H1 (cell line): ENCODE measurements at regions not wholly inside any gene's neighbourhood (a gene's known extent, or its start where the extent isn't known, plus 50 kb on each side); places are given as distances from the start of the nearest gene placed in this dataset.

Source experiments
- CTCF ChIA-PET: fragments of 300-600 bp; sonication (Branson Sonifier 250); formaldehyde crosslinking; loops from one replicate; lab custom pipeline; 2021; ENCODE audit not compliant: partially characterized antibody; lab: Charles Lee
- POLR2A ChIA-PET: fragments of 300-600 bp; sonication (Branson Sonifier 250); formaldehyde crosslinking; loops from one replicate; lab custom pipeline; 2021; ENCODE audit warnings: inconsistent platforms; ENCODE audit not compliant: partially characterized antibody; lab: Charles Lee
- DNase-seq, 2 experiments: peaks; one replicate each; pipeline versions ENCODE4 v3.0.0 to v3.0.0-alpha.2; 2010 to 2022; ENCODE audit warnings: low spot score in 2 of 2, low read depth in 1 of 2, mixed read lengths in 1 of 2
- FAIRE-seq: peaks from 2 replicates; lab custom pipeline; 2011; peaks lifted over from hg19 to GRCh38; lab: Jason Lieb, UNC
- H2AFZ ChIP-seq: 2 replicates; pipeline ENCODE4 v1.8.1; 2012; ENCODE audit warnings: low read length, inconsistent platforms
- H2AK5ac ChIP-seq: 2 replicates; pipeline ENCODE4 v1.6.1; 2013; ENCODE audit warnings: low read depth, low read length
- H2BK120ac ChIP-seq: replicated peaks from 2 replicates; pipeline ENCODE3; 2013; ENCODE audit warnings: low read depth, low read length, inconsistent platforms
- H2BK12ac ChIP-seq: 2 replicates; pipeline ENCODE4 v1.6.1; 2013; ENCODE audit warnings: low read depth, low read length
- H2BK15ac ChIP-seq: 2 replicates; pipeline ENCODE4 v1.6.1; 2013; ENCODE audit warnings: low read length
- H2BK20ac ChIP-seq: 2 replicates; pipeline ENCODE4 v1.6.1; 2013; ENCODE audit warnings: low read length
- H2BK5ac ChIP-seq: 2 replicates; pipeline ENCODE4 v1.6.1; 2013; ENCODE audit warnings: low read depth, low read length
- H3K14ac ChIP-seq: 2 replicates; pipeline ENCODE4 v1.6.1; 2013; ENCODE audit warnings: inconsistent platforms; ENCODE audit not compliant: insufficient read length
- H3K18ac ChIP-seq: 2 replicates; pipeline ENCODE4 v1.6.1; 2013; ENCODE audit warnings: low read length; ENCODE audit errors: extremely low read depth
- H3K23ac ChIP-seq: 2 replicates; pipeline ENCODE4 v1.6.1; 2013; ENCODE audit warnings: inconsistent platforms; ENCODE audit not compliant: insufficient read length
- H3K23me2 ChIP-seq: 2 replicates; pipeline ENCODE4 v1.6.1; 2013; ENCODE audit warnings: low read depth, low read length
- H3K27ac ChIP-seq: 2 replicates; pipeline ENCODE4 v1.6.1; 2011; ENCODE audit warnings: low read depth, low read length, inconsistent platforms
- H3K27me3 ChIP-seq, 4 experiments: replicated peaks in 1 of 4; 1 replicate in 1 of 4; 2 replicates in 3 of 4; pipeline versions ENCODE4 v1.6.1 to v1.8.1; 2011 to 2013; ENCODE audit warnings: low read length in 3 of 4, mild to moderate bottlenecking in 3 of 4, inconsistent platforms in 2 of 4, mixed read lengths in 2 of 4, moderate library complexity in 1 of 4; ENCODE audit not compliant: control insufficient read depth in 3 of 4, insufficient read depth in 3 of 4; ENCODE audit errors: extremely low read depth in 1 of 4
- H3K36me3 ChIP-seq, 4 experiments: 2 replicates each; pipeline versions ENCODE4 v1.6.1 to v1.8.1; 2011 to 2013; ENCODE audit warnings: mild to moderate bottlenecking in 4 of 4, low read length in 3 of 4, moderate library complexity in 2 of 4, control low read depth in 1 of 4, inconsistent platforms in 1 of 4; ENCODE audit not compliant: insufficient read depth in 4 of 4, control insufficient read depth in 2 of 4
- H3K4ac ChIP-seq: replicated peaks from 2 replicates; pipeline ENCODE3; 2013; ENCODE audit warnings: low read length, low read depth, mixed read lengths, inconsistent platforms; ENCODE audit not compliant: insufficient read length
- H3K4me1 ChIP-seq, 4 experiments: replicated peaks in 1 of 4; 1 replicate in 1 of 4; 2 replicates in 3 of 4; pipeline versions ENCODE4 v1.6.1 to v1.8.1; 2011 to 2013; ENCODE audit warnings: low read length in 3 of 4, inconsistent platforms in 2 of 4, mixed read lengths in 1 of 4; ENCODE audit not compliant: insufficient read depth in 4 of 4, control insufficient read depth in 3 of 4
- H3K4me2 ChIP-seq, 2 experiments: 2 replicates each; pipeline versions ENCODE4 v1.6.1 to v1.8.1; 2011 to 2013; ENCODE audit warnings: low read depth in 2 of 2, low read length in 2 of 2, control low read depth in 1 of 2, inconsistent platforms in 1 of 2, mild to moderate bottlenecking in 1 of 2; ENCODE audit not compliant: insufficient read depth in 1 of 2
- H3K4me3 ChIP-seq, 4 experiments: fragments of 200-600, 300-600 bp in 1 of 4; sonication (generic), shearing (Covaris generic), sonication (Bioruptor Twin) in 1 of 4; 2 replicates each; pipeline versions ENCODE4 v1.5.1 to v1.8.1; 2011 to 2016; ENCODE audit warnings: low read length in 4 of 4, low read depth in 3 of 4, control low read depth in 2 of 4, inconsistent platforms in 2 of 4, mild to moderate bottlenecking in 2 of 4, mixed read lengths in 1 of 4, moderate library complexity in 1 of 4; ENCODE audit not compliant: insufficient read depth in 2 of 4; ENCODE audit errors: extremely low read depth in 1 of 4
- H3K56ac ChIP-seq: replicated peaks from 2 replicates; pipeline ENCODE3; 2013; ENCODE audit warnings: low read depth, mild to moderate bottlenecking, mixed read lengths, low read length, inconsistent platforms; ENCODE audit not compliant: insufficient read length
- H3K79me1 ChIP-seq: 2 replicates; pipeline ENCODE4 v1.6.1; 2013; ENCODE audit warnings: low read depth, low read length, control low read depth
- H3K79me2 ChIP-seq, 2 experiments: 2 replicates each; pipeline versions ENCODE4 v1.6.1 to v1.8.1; 2012 to 2013; ENCODE audit warnings: low read length in 2 of 2, mild to moderate bottlenecking in 2 of 2, inconsistent platforms in 1 of 2; ENCODE audit not compliant: insufficient read depth in 2 of 2, control insufficient read depth in 1 of 2
- H3K9ac ChIP-seq, 4 experiments: replicated peaks in 1 of 4; 1 replicate in 1 of 4; 2 replicates in 3 of 4; pipeline versions ENCODE4 v1.6.1 to v1.8.1; 2011 to 2013; ENCODE audit warnings: low read depth in 3 of 4, low read length in 3 of 4, control low read depth in 2 of 4, mild to moderate bottlenecking in 2 of 4, moderate library complexity in 2 of 4, inconsistent platforms in 1 of 4; ENCODE audit errors: extremely low read depth in 1 of 4
- H3K9me3 ChIP-seq, 2 experiments: 2 replicates each; pipeline versions ENCODE4 v1.6.1 to v1.8.1; 2012 to 2013; ENCODE audit warnings: mild to moderate bottlenecking in 2 of 2, moderate library complexity in 2 of 2, control low read depth in 1 of 2, inconsistent platforms in 1 of 2, low read depth in 1 of 2, low read length in 1 of 2, mixed read lengths in 1 of 2; ENCODE audit not compliant: insufficient read depth in 2 of 2
- H4K20me1 ChIP-seq, 2 experiments: replicated peaks in 1 of 2; 2 replicates each; pipeline versions ENCODE3 to v1.8.1; 2011 to 2013; ENCODE audit warnings: inconsistent platforms in 2 of 2, low read length in 2 of 2, mild to moderate bottlenecking in 1 of 2; ENCODE audit not compliant: insufficient read depth in 2 of 2, control insufficient read depth in 1 of 2
- H4K5ac ChIP-seq: 2 replicates; pipeline ENCODE4 v1.6.1; 2013; ENCODE audit warnings: low read length, low read depth, mixed read lengths, inconsistent platforms; ENCODE audit not compliant: insufficient read length
- H4K8ac ChIP-seq: 2 replicates; pipeline ENCODE4 v1.8.0; 2013; ENCODE audit warnings: mild to moderate bottlenecking, moderate library complexity, low read length, inconsistent platforms; ENCODE audit not compliant: insufficient read depth; ENCODE audit errors: extremely low read depth
- H4K91ac ChIP-seq: replicated peaks from 2 replicates; pipeline ENCODE3; 2013; ENCODE audit warnings: low read length, mixed read lengths, inconsistent platforms; ENCODE audit not compliant: insufficient read length
- ASH2L ChIP-seq: fragments of 200-600, 300-600 bp; sonication (generic); IDR thresholded peaks from one replicate; pipeline ENCODE4 v1.7.1; 2017; ENCODE audit warnings: low read length
- EP300 ChIP-seq, 2 experiments: IDR thresholded peaks; 1 replicate in 1 of 2; 2 replicates in 1 of 2; pipeline ENCODE4 v1.6.1; 2011 to 2012; ENCODE audit warnings: low read depth in 2 of 2, low read length in 2 of 2, mild to moderate bottlenecking in 2 of 2, borderline replicate concordance in 1 of 2, inconsistent platforms in 1 of 2, moderate library complexity in 1 of 2
- MAFK ChIP-seq: IDR thresholded peaks from 2 replicates; pipeline ENCODE4 v1.6.1; 2012; ENCODE audit warnings: low read depth, mild to moderate bottlenecking, improper control_type of control experiment, low read length
- NANOG ChIP-seq: IDR thresholded peaks from 2 replicates; pipeline ENCODE4 v1.6.1; 2011; ENCODE audit warnings: low read length, low read depth, mild to moderate bottlenecking, inconsistent platforms; ENCODE audit not compliant: insufficient read depth, poor library complexity, severe bottlenecking
- POLR2AphosphoS5 ChIP-seq: IDR thresholded peaks from 2 replicates; pipeline ENCODE4 v1.6.1; 2011; ENCODE audit warnings: low read depth, low read length
- POU5F1 ChIP-seq: IDR thresholded peaks from 2 replicates; pipeline ENCODE4 v1.6.1; 2011; ENCODE audit warnings: low read depth, mild to moderate bottlenecking, low read length, moderate library complexity
- RXRA ChIP-seq: IDR thresholded peaks from 2 replicates; pipeline ENCODE4 v1.6.1; 2011; ENCODE audit warnings: low read depth, mild to moderate bottlenecking, low read length, moderate library complexity; ENCODE audit not compliant: insufficient read depth
- SRF ChIP-seq: IDR thresholded peaks from 2 replicates; pipeline ENCODE4 v1.6.1; 2011; ENCODE audit warnings: mild to moderate bottlenecking, low read depth, low read length, moderate library complexity
- SUZ12 ChIP-seq: fragments of 200-600 bp; sonication (generic); IDR thresholded peaks from 2 replicates; pipeline ENCODE4 v1.6.1; 2012; ENCODE audit warnings: mild to moderate bottlenecking, inconsistent platforms, low read length, moderate library complexity, mixed read lengths
- TCF12 ChIP-seq: IDR thresholded peaks from 2 replicates; pipeline ENCODE4 v1.6.1; 2011; ENCODE audit warnings: low read depth, mild to moderate bottlenecking, low read length

DNA sequence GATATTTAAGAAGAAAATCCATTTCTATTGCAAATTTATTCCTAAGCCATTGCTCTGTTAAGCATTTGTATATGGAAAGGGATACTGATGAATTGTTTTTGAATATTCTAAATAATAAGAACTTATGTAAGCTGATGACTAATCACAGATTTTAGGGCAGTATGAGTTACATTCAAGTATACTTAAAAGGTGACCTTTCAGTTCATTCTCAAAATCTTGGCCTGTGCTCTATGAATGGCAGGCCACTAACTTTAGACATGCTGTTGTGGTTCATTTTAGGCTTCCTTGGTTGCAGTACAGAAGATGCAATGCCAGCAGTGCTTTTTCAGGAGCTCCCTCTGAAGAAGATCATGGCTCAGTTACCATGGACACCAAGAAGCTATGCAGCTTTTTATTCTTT is 380.4 kb downstream of the CENPW start:
- POLR2A ChIA-PET: no interaction called here
- Histone ChIP-seq H3K4me1 (no peaks in the 10 kb centered on the region; a peak in 3 of 7 replicates), H2BK20ac (no peak overlapping the region), H3K23me2 (no peaks in the 10 kb centered on the region), H4K20me1 (no peaks in the 10 kb centered on the region), H3K56ac (no peak overlapping the region), H2AK5ac (no peak overlapping the region), H3K18ac (no peak overlapping the region), H3K4me2 (no peak overlapping the region), H2BK5ac (no peak overlapping the region), H3K27me3 (no peaks in the 10 kb centered on the region), H3K23ac (no peak overlapping the region), H3K27ac (no peak overlapping the region), H3K4me3 (no peak overlapping the region), H3K9me3 (peaks cover 0 to 3% of the 10 kb centered on the region in 2 experiments; a peak in 1 of 4 replicates), H4K91ac (no peak overlapping the region), H3K79me2 (no peaks in the 10 kb centered on the region), H4K8ac (no peak overlapping the region), H2BK15ac (no peak overlapping the region), H3K79me1 (no peaks in the 10 kb centered on the region), H3K4ac (no peak overlapping the region), H3K14ac (no peak overlapping the region), H3K36me3 (no peaks in the 10 kb centered on the region), H2AFZ (no peak overlapping the region), H3K9ac (no peak overlapping the region), H4K5ac (no peak overlapping the region), H2BK12ac (no peak overlapping the region), H2BK120ac (no peak overlapping the region)
- DNase-seq (no peak), FAIRE-seq (no peak)
- CTCF ChIA-PET: interaction anchor here (0.6 kb wide), 1 partner anchor 1396 kb away, joined by 4 read pairs; no protein-coding TSS in a partner anchor
- TF ChIP-seq POU5F1 (no peak), TCF12 (no peak), MAFK (no peak), SUZ12 (no peak), POLR2AphosphoS5 (no peak), ASH2L (no peak), EP300 (IDR thresholded peaks at IDR 0.05; ENCODE audit: borderline replicate concordance in 1 of 2, low read depth in 2 of 2, low read length in 2 of 2) (no peak), RXRA (no peak), SRF (no peak), NANOG (no peak)
